Heart left ventricle (tissue), 13 donors: ENCODE measurements at regions not wholly inside any gene's neighbourhood (a gene's known extent, or its start where the extent isn't known, plus 50 kb on each side); places are given as distances from the start of the nearest gene placed in this dataset.

Experiments used
- CTCF ChIP-seq, 12 donors: fragments of 200-600 bp; sonication (generic) in 4 of 12; IDR thresholded peaks; one replicate each; pipeline versions ENCODE4 v1.5.0 to v1.8.0; 2018 to 2022; ENCODE audit warnings: antibody characterized with exemption in 12 of 12, mild to moderate bottlenecking in 5 of 12
- POLR2A ChIP-seq, 2 donors: fragments of 450-650 bp; IDR thresholded peaks; one replicate each; pipeline ENCODE4 v1.6.1; 2017; ENCODE audit warnings: antibody characterized with exemption in 2 of 2, mild to moderate bottlenecking in 2 of 2, moderate library complexity in 2 of 2
- donor health status: ischemic (EF 13 %, LVEDD 7.1; RV severe dilation, severe dysfunction).
- donor health status: DM: no; HTN: yes; CAD: no.
- donor health status: DM: no; HTN: no; CAD: no.
- donor health status: ischemic (EF 25% LVEDD 6.9; RV normal size, moderate dysfunction).
- donor health status: ischemic (EF 25% LVEDD 5.7; RV mildly dilated, moderate dysfunction).
- donor health status: ischemic (EF 35%, LVEDD 5.7; RV mildly dilated, moderate dysfunction).
- donor health status: nonischemic (EF 11% LVEDD 7.7; RV severe dilation, severe dysfunction).
- donor health status: DM: yes; HTN: yes; CAD: no.
- donor health status: PGD.
- donor health status: ischemic (EF 29% LVEDD 5.4; RV normal size, mild dysfunction).
- donor health status: nonischemic (EF 23%, LVEDD 6.1; RV moderate dilation, normal function).

- no peak for TF ChIP-seq CTCF (IDR thresholded peaks at IDR 0.05)
- no peak for TF ChIP-seq POLR2A (IDR thresholded peaks at IDR 0.05)
These were observed 133.8 kb upstream of the HDAC9 start for GRCh38 chr7:18361756-18362155.
